Thyroid gland (tissue), 4 donors: ENCODE measurements at regions not wholly inside any gene's neighbourhood (a gene's known extent, or its start where the extent isn't known, plus 50 kb on each side); places are given as distances from the start of the nearest gene placed in this dataset. TPM values are rescaled to one million over a fixed set of nuclear protein-coding genes. Genes with fewer than 3 reads are reported as not detected.

Experiments used
- DNase-seq, 2 donors: peaks; one replicate each; pipeline ENCODE4 v3.0.0-alpha.2; 2019
- H3K27ac ChIP-seq, 3 donors: fragments of 200-600 bp; sonication (generic); 1 replicate in 2 of 3; 2 replicates in 1 of 3; pipeline ENCODE4 v1.5.1; 2016 to 2019; ENCODE audit warnings: mild to moderate bottlenecking in 1 of 3, moderate library complexity in 1 of 3
- H3K27me3 ChIP-seq: fragments of 200-600 bp; sonication (generic); one replicate; pipeline ENCODE4 v1.5.1; 2019
- H3K36me3 ChIP-seq, 2 donors: fragments of 200-600 bp; sonication (generic); one replicate each; pipeline ENCODE4 v1.5.1; 2016 to 2019
- H3K4me1 ChIP-seq, 2 donors: fragments of 200-600 bp; sonication (generic); one replicate each; pipeline ENCODE4 v1.5.1; 2017 to 2019
- H3K4me3 ChIP-seq, 3 donors: fragments of 200-600 bp; sonication (generic); replicated peaks in 1 of 3; 1 replicate in 2 of 3; 2 replicates in 1 of 3; pipeline ENCODE4 v1.5.1; 2016; ENCODE audit warnings: mild to moderate bottlenecking in 1 of 3
- H3K9me3 ChIP-seq: fragments of 200-600 bp; sonication (generic); one replicate; pipeline ENCODE4 v1.5.1; 2017
- CTCF ChIP-seq, 6 experiments: fragments of 200-600 bp in 3 of 6; fragments of 450-650 bp in 3 of 6; sonication (generic) in 3 of 6; IDR thresholded peaks; one replicate each; pipeline ENCODE4 v1.5.1; 2016 to 2019; ENCODE audit warnings: antibody characterized with exemption in 6 of 6, mild to moderate bottlenecking in 2 of 6, inconsistent platforms in 1 of 6, moderate library complexity in 1 of 6
- POLR2A ChIP-seq, 2 donors: fragments of 450-650 bp; IDR thresholded peaks; one replicate each; pipeline ENCODE4 v1.6.1; 2017; ENCODE audit warnings: antibody characterized with exemption in 2 of 2, mild to moderate bottlenecking in 2 of 2, moderate library complexity in 1 of 2
- WGBS, 2 donors: methylation state at CpG; one replicate each; pipeline ENCODE4 v1.1.5; 2017; 5-methylcytosine and 5-hydroxymethylcytosine counted together
- intact Hi-C: fragments of 100-400 bp; cut with DNase I; formaldehyde crosslinking; loops from one replicate; pipeline ENCODE4 v1.15.1; 2023
- small RNA-seq: library from RNA; depleted of rRNA; stranded (forward); fragments of <200 nt; gene quantifications from one replicate; pipeline ENCODE3, GENCODE V24; 2016

- no peaks in the 10 kb centered on the region for H3K9me3 ChIP-seq
- no peak for DNase-seq
- no peaks in the 10 kb centered on the region for H3K36me3 ChIP-seq
- no peak for TF ChIP-seq POLR2A (IDR thresholded peaks at IDR 0.05)
- TF ChIP-seq CTCF (IDR thresholded peaks at IDR 0.05), result no peak
- no peak overlapping the region for H3K4me3 ChIP-seq
- H3K27ac ChIP-seq, result no peak overlapping the region
- intact Hi-C loops, result loop anchor here (5.0 to 10.0 kb wide), 2 partner anchors 197 to 999 kb away; no protein-coding TSS in a partner anchor
- H3K27me3 ChIP-seq, result no peaks in the 10 kb centered on the region
- peaks cover 5 to 18% of the 10 kb centered on the region in 2 donors for H3K4me1 ChIP-seq
- 89 to 90% methylated on average over 8 of the region's 8 CpGs for WGBS, 2 donors
These were observed 53.0 kb upstream of the TMCO5A start for GRCh38 chr15:37881237-37882013.

DNA sequence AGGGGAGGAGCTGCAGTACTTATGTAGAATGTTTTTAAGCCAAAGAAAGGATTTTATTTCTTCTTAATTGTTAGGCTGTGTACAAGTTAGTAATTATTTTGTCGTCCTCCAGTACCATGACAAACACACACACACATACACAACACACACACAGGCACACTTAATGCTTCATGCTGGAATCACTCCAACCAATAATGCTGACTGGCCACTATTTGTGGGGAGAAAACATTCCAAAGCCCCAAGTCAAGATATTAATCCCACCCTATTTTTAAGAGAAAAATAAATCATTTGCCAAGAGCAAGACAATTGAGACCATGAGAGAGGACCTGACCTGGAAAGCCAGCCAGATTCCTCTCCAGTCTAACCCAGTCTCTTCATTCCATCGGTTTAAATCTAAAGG is 51.8 kb upstream of the TMCO5A start:
- no peaks in the 10 kb centered on the region for H3K36me3 ChIP-seq
- H3K27ac ChIP-seq, result no peak overlapping the region
- no peaks in the 10 kb centered on the region for H3K9me3 ChIP-seq
- intact Hi-C loops, result loop anchor here (5.0 to 10.0 kb wide), 2 partner anchors 198 to 1000 kb away; no protein-coding TSS in a partner anchor
- H3K4me1 ChIP-seq, result peaks cover 5 to 18% of the 10 kb centered on the region in 2 donors
- 80 to 93% methylated on average over 2 of the region's 2 CpGs for WGBS, 2 donors
- TF ChIP-seq CTCF (IDR thresholded peaks at IDR 0.05), result no peak
- no peak for TF ChIP-seq POLR2A (IDR thresholded peaks at IDR 0.05)
- H3K4me3 ChIP-seq, result no peak overlapping the region
- DNase-seq, result no peak
- no peaks in the 10 kb centered on the region for H3K27me3 ChIP-seq

Small RNAs in the stretch of these regions (small RNA-seq; reads per million reads assigned to genes)
- gene RF00017, result not detected
